A172 (cell line): ENCODE measurements at regions not wholly inside any gene's neighbourhood (a gene's known extent, or its start where the extent isn't known, plus 50 kb on each side); places are given as distances from the start of the nearest gene placed in this dataset.
"Not testable (repeated sequence)": the region's sequence is repeated elsewhere in the genome, so short reads cannot be mapped to it uniquely, and the experiment has no call there.

ENCODE experiments used
- DNase-seq: peaks from one replicate; pipeline ENCODE4 v3.0.0-alpha.2; 2015; ENCODE audit warnings: low spot score

DNA sequence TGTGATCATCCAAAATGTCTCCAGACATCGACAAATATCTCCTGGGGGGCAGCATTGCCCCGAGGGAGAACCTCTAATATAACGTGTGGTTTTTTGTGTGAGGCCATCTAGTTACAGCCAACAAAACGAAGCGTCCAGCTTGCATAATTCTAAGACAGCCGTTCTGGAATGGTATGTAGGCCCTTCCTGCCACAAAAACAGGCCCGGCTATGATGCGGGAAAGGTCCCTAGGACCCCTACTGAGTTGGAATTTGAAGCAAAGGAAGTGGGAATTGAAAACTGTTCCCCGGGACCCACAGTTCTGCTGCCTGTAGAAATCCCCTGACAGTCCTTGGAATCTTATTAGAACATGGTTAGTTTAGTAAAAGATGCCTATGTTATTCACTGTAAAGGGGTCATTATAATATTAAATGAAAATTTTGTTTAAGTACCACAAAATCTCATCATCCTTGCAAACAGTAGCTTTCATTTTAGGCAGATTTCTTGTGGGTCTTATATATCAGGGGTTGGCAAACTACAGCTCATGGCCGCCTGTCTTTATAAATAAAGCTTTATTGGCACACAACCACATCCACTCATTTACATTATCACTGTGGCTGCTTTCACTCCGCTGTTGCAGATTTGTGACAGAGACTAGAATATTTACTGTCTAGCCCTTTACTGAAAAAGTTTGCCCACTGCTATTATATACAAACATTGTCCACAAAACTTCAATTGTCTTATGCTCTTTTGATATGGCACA lies 70.7 kb downstream of the MSX2 start:
- DNase-seq = peak; percentile 64

- DNase-seq = peak; percentile 34
These were observed 69.4 kb downstream of the MSX2 start for GRCh38 chr5:174793684-174794328.

GRCh38 chr5:174793076-174793475 lies 68.7 kb downstream of the MSX2 start:
- DNase-seq = no peak

GRCh38 chr5:174792265-174792664 lies 67.9 kb downstream of the MSX2 start:
- not testable (repeated sequence) for DNase-seq

GRCh38 chr5:174790906-174791305 lies 66.5 kb downstream of the MSX2 start:
- no peak for DNase-seq

DNA sequence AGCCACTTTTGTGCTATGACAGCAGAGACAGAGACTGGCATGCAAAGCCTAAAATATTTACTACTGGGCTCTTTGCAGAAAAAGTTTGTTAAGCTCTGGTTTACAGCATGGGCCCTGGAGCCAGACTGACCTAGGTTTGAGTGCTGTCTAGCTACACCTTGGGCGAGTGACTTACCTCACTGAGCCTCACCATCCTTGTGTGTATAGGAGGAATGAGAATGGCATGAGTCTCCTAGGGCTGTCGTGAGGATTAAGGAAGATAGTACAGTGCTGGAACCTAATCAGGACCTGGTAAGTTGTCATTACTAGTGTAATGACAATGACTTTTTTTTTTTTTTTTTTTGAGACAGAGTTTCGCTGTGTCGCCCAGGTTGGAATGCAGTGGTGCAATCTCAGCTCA lies 65.2 kb downstream of the MSX2 start:
- DNase-seq = no peak

DNA sequence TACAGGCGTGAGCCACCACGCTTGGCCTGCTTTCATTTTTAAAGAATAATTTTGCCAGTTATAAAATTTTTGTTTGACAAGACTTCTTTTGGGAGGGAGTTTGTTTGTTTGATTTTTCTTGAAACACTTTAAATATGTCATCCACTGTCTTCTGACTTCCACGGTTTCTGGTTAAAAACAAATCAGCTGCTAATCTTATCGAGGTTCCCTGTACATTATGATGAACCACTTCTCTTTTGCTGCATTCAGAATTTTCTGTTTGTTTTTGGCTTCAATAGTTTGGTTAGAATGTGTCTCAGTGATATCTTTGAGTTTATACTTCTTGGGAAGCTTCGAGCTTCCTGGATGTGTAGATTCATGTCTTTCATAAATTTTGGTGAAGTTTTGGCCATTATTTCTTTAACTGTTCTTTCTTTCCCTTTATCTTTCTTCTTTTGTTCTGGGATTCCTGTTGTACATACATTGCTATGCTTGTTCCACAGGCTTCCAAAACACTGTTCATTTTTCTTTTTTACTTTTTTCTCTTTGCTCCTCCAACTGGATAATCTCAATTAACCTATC lies 60.8 kb downstream of the MSX2 start:
- DNase-seq = no peak
